ENCODE measurements at regions not wholly inside any gene's neighbourhood (a gene's known extent, or its start where the extent isn't known, plus 50 kb on each side); places are given as distances from the start of the nearest gene placed in this dataset.
"Not testable (repeated sequence)": the region's sequence is repeated elsewhere in the genome, so short reads cannot be mapped to it uniquely, and the experiment has no call there.

DNA sequence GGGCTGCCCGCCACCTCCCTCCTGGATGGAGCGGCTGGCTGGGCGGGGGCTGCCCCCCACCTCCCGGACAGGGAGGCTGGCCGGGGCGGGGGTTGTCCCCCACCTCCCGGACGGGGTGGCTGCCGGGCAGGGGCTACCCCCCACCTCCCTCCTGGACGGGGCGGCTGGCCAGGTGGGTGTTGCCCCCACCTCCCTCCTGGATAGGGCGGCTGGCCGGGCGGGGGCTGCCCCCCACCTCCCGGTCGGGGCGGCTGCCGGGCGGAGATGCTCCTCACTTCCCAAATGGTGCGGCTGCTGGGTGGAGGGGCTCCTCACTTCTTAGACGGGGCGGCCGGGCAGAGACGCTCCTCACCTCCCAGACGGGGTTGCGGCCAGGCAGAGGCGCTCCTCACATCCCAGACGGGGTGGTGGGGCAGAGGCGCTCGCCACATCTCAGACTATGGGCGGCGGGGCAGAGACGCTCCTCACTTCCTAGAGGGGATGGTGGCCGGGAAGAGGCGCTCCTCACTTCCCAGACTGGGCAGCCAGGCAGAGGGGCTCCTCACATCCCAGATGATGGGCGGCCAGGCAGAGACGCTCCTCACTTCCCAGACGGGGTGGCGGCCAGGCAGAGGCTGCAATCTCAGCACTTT lies 153.9 kb upstream of the OR4C13 start:
- H3K27me3 ChIP-seq (ENCODE audit: control insufficient read depth, insufficient read depth, low read length); H3K27ac ChIP-seq (ENCODE audit: low read depth in 2 of 2, low read length in 2 of 2); H3K36me3 ChIP-seq (ENCODE audit: control insufficient read depth in 2 of 3, insufficient read depth in 3 of 3, low read length in 3 of 3); DNase-seq; H3K9ac ChIP-seq (ENCODE audit: low read length in 3 of 3); H3K4me3 ChIP-seq (ENCODE audit: low read length in 3 of 3); H3K9me3 ChIP-seq (ENCODE audit: control insufficient read depth in 2 of 3, insufficient read depth in 1 of 3, low read length in 3 of 3); intact Hi-C loops (cut with DNase I); FAIRE-seq; H3K4me1 ChIP-seq (ENCODE audit: control insufficient read depth in 2 of 3, insufficient read depth in 2 of 3, low read depth in 1 of 3, low read length in 3 of 3): not testable (repeated sequence)

GRCh38 chr11:49817705-49818430 lies 134.3 kb upstream of the OR4C13 start:
- H3K4me3 ChIP-seq (ENCODE audit: low read length in 3 of 3); intact Hi-C loops (cut with DNase I); H3K9ac ChIP-seq (ENCODE audit: low read length in 3 of 3); H3K4me1 ChIP-seq (ENCODE audit: control insufficient read depth in 2 of 3, insufficient read depth in 2 of 3, low read depth in 1 of 3, low read length in 3 of 3); H3K36me3 ChIP-seq (ENCODE audit: control insufficient read depth in 2 of 3, insufficient read depth in 3 of 3, low read length in 3 of 3); H3K27me3 ChIP-seq (ENCODE audit: control insufficient read depth, insufficient read depth, low read length); H3K9me3 ChIP-seq (ENCODE audit: control insufficient read depth in 2 of 3, insufficient read depth in 1 of 3, low read length in 3 of 3); FAIRE-seq; H3K27ac ChIP-seq (ENCODE audit: low read depth in 2 of 2, low read length in 2 of 2): not testable (repeated sequence)
- peak in 1 of 5 donors; percentile 65 for DNase-seq

- FAIRE-seq; H3K9ac ChIP-seq (ENCODE audit: low read length in 3 of 3); DNase-seq; H3K9me3 ChIP-seq (ENCODE audit: control insufficient read depth in 2 of 3, insufficient read depth in 1 of 3, low read length in 3 of 3); H3K27me3 ChIP-seq (ENCODE audit: control insufficient read depth, insufficient read depth, low read length); intact Hi-C loops (cut with DNase I); H3K4me1 ChIP-seq (ENCODE audit: control insufficient read depth in 2 of 3, insufficient read depth in 2 of 3, low read depth in 1 of 3, low read length in 3 of 3); H3K36me3 ChIP-seq (ENCODE audit: control insufficient read depth in 2 of 3, insufficient read depth in 3 of 3, low read length in 3 of 3); H3K4me3 ChIP-seq (ENCODE audit: low read length in 3 of 3); H3K27ac ChIP-seq (ENCODE audit: low read depth in 2 of 2, low read length in 2 of 2): not testable (repeated sequence)
Measured at GRCh38 chr11:49823188-49823587, 129.0 kb upstream of the OR4C13 start.

DNA sequence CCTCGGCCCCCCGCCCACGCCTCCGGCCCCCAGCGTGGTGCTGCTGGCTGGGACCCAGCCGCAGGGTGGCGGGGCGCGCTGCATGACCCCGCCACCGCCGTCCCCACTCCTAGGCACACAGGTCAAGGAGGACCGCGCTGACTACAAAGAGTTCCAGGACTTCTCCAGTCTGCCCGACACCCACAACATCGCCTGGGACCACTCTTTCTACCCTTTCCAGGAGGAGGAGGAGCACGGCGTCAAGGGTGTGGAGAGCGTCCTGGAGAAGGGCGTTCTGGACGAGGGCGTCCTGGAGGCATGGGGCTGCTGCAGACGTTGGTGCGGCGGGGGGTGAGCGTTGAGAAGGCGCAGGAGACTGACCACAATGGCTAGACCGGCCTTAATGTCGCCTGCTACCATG lies 101.7 kb upstream of the OR4C13 start:
- H3K4me1 ChIP-seq (ENCODE audit: control insufficient read depth in 2 of 3, insufficient read depth in 2 of 3, low read depth in 1 of 3, low read length in 3 of 3); FAIRE-seq; H3K9me3 ChIP-seq (ENCODE audit: control insufficient read depth in 2 of 3, insufficient read depth in 1 of 3, low read length in 3 of 3); H3K27ac ChIP-seq (ENCODE audit: low read depth in 2 of 2, low read length in 2 of 2); intact Hi-C loops (cut with DNase I); H3K4me3 ChIP-seq (ENCODE audit: low read length in 3 of 3); H3K9ac ChIP-seq (ENCODE audit: low read length in 3 of 3); H3K36me3 ChIP-seq (ENCODE audit: control insufficient read depth in 2 of 3, insufficient read depth in 3 of 3, low read length in 3 of 3); H3K27me3 ChIP-seq (ENCODE audit: control insufficient read depth, insufficient read depth, low read length); DNase-seq: not testable (repeated sequence)

DNA sequence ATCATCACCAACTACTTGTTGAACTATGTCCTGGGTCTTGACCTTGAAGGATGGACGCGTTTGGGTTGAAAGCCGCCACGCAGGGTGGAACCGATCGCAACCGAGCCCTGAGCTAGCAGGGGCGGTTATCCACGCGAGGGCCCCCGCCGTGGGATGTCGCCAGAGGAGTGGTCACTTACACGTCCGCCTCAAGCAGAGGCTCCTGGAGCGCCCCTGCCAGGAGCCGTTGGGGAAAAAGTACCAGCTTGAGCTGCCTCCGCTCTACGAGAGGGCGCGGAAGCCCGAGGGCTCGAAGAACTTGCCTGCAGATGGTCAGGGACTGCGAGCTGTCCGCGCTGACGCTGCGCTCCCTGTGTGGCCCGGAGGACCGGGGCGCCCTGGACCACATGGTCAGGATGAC lies 100.7 kb upstream of the OR4C13 start:
- TF ChIP-seq, protein P1, sequence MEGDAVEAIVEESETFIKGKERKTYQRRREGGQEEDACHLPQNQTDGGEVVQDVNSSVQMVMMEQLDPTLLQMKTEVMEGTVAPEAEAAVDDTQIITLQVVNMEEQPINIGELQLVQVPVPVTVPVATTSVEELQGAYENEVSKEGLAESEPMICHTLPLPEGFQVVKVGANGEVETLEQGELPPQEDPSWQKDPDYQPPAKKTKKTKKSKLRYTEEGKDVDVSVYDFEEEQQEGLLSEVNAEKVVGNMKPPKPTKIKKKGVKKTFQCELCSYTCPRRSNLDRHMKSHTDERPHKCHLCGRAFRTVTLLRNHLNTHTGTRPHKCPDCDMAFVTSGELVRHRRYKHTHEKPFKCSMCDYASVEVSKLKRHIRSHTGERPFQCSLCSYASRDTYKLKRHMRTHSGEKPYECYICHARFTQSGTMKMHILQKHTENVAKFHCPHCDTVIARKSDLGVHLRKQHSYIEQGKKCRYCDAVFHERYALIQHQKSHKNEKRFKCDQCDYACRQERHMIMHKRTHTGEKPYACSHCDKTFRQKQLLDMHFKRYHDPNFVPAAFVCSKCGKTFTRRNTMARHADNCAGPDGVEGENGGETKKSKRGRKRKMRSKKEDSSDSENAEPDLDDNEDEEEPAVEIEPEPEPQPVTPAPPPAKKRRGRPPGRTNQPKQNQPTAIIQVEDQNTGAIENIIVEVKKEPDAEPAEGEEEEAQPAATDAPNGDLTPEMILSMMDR (IDR thresholded peaks at IDR 0.05; ENCODE audit: borderline replicate concordance, extremely low read depth, insufficient read depth) = no peak
- Histone ChIP-seq H3K9me3 (ENCODE audit: control insufficient read depth in 2 of 3, insufficient read depth in 1 of 3, low read length in 3 of 3) (no peaks in the 10 kb centered on the region), H3K27me3 (ENCODE audit: control insufficient read depth, insufficient read depth, low read length) (no peaks in the 10 kb centered on the region), H3K4me1 (ENCODE audit: control insufficient read depth in 2 of 3, insufficient read depth in 2 of 3, low read depth in 1 of 3, low read length in 3 of 3) (no peaks in the 10 kb centered on the region), H3K9ac (ENCODE audit: low read length in 3 of 3) (no peak overlapping the region), H3K27ac (ENCODE audit: low read depth in 2 of 2, low read length in 2 of 2) (no peak overlapping the region), H3K4me3 (ENCODE audit: low read length in 3 of 3) (no peak overlapping the region), H3K36me3 (ENCODE audit: control insufficient read depth in 2 of 3, insufficient read depth in 3 of 3, low read length in 3 of 3) (no peaks in the 10 kb centered on the region)
- DNase-seq = no peak
- intact Hi-C loops (cut with DNase I) = no loop called here
- no peak for FAIRE-seq
